ENCODE measurements at regions not wholly inside any gene's neighbourhood (a gene's known extent, or its start where the extent isn't known, plus 50 kb on each side); places are given as distances from the start of the nearest gene placed in this dataset.
"Not testable (repeated sequence)": the region's sequence is repeated elsewhere in the genome, so short reads cannot be mapped to it uniquely, and the experiment has no call there.

GRCh38 chr3:177807150-177807875 is 610.0 kb upstream of the TBL1XR1 start:
- no peak overlapping the region for H3K4me3 ChIP-seq
- intact Hi-C loops (cut with DNase I; ENCODE audit: low total_unique reads), result no loop called here
- no peaks in the 10 kb centered on the region for H3K9me3 ChIP-seq
- DNase-seq, result no peak
- H3K27ac ChIP-seq, result no peak overlapping the region
- no peak for TF ChIP-seq POLR2A (IDR thresholded peaks at IDR 0.05)
- TF ChIP-seq CTCF (IDR thresholded peaks at IDR 0.05), result no peak
- no peaks in the 10 kb centered on the region for H3K27me3 ChIP-seq
- H3K4me1 ChIP-seq, result no peaks in the 10 kb centered on the region
- WGBS, 2 donors, result 70 to 79% methylated on average over 8 of the region's 8 CpGs
- H3K36me3 ChIP-seq (ENCODE audit: low read depth, missing control alignments), result no peaks in the 10 kb centered on the region

GRCh38 chr3:177808928-177809478 is 611.7 kb upstream of the TBL1XR1 start:
- H3K27me3 ChIP-seq; intact Hi-C loops (cut with DNase I; ENCODE audit: low total_unique reads); DNase-seq; H3K27ac ChIP-seq; H3K36me3 ChIP-seq (ENCODE audit: low read depth, missing control alignments); H3K9me3 ChIP-seq; H3K4me1 ChIP-seq: not testable (repeated sequence)
- H3K4me3 ChIP-seq, result peak overlapping the region; percentile 21 to 25
- 66% methylated on average over 20 of the region's 32 CpGs; no CpG with 5 or more reads in 1 of the 2 donors for WGBS, 2 donors

GRCh38 chr3:177810162-177810623 is 612.9 kb upstream of the TBL1XR1 start:
- no peak for TF ChIP-seq CTCF (IDR thresholded peaks at IDR 0.05)
- no peak for TF ChIP-seq POLR2A (IDR thresholded peaks at IDR 0.05)
- H3K27ac ChIP-seq, result peak overlapping the region in 1 of 2 donors; percentile 13
- no peak for DNase-seq
- no peak overlapping the region for H3K4me3 ChIP-seq
- H3K36me3 ChIP-seq (ENCODE audit: low read depth, missing control alignments), result no peaks in the 10 kb centered on the region
- no peaks in the 10 kb centered on the region for H3K4me1 ChIP-seq
- H3K9me3 ChIP-seq, result no peaks in the 10 kb centered on the region
- no peaks in the 10 kb centered on the region for H3K27me3 ChIP-seq
- intact Hi-C loops (cut with DNase I; ENCODE audit: low total_unique reads), result no loop called here
- 39 to 47% methylated on average over 3 of the region's 3 CpGs for WGBS, 2 donors

- Histone ChIP-seq H3K27ac (no peak overlapping the region), H3K27me3 (no peaks in the 10 kb centered on the region), H3K4me1 (no peaks in the 10 kb centered on the region), H3K4me3 (no peak overlapping the region), H3K36me3 (ENCODE audit: low read depth, missing control alignments) (no peaks in the 10 kb centered on the region), H3K9me3 (no peaks in the 10 kb centered on the region)
- intact Hi-C loops (cut with DNase I; ENCODE audit: low total_unique reads), result no loop called here
- WGBS, 2 donors, result 86 to 89% methylated on average over 3 of the region's 3 CpGs
- no peak for TF ChIP-seq CTCF (IDR thresholded peaks at IDR 0.05)
- TF ChIP-seq POLR2A (IDR thresholded peaks at IDR 0.05), result no peak
- DNase-seq, result no peak
Measured at GRCh38 chr3:177811112-177811511, 613.8 kb upstream of the TBL1XR1 start.

GRCh38 chr3:177811835-177812234 is 614.6 kb upstream of the TBL1XR1 start:
- TF ChIP-seq POLR2A (IDR thresholded peaks at IDR 0.05) (no peak), CTCF (IDR thresholded peaks at IDR 0.05) (no peak)
- Histone ChIP-seq H3K4me1 (no peaks in the 10 kb centered on the region), H3K4me3 (no peak overlapping the region), H3K27ac (no peak overlapping the region), H3K9me3 (no peaks in the 10 kb centered on the region), H3K27me3 (no peaks in the 10 kb centered on the region), H3K36me3 (ENCODE audit: low read depth, missing control alignments) (no peaks in the 10 kb centered on the region)
- 92 to 97% methylated on average over 1 of the region's 1 CpG for WGBS, 2 donors
- intact Hi-C loops (cut with DNase I; ENCODE audit: low total_unique reads), result no loop called here
- DNase-seq, result no peak

All from testis (tissue), 2 donors.